ENCODE measurements at regions not wholly inside any gene's neighbourhood (a gene's known extent, or its start where the extent isn't known, plus 50 kb on each side); places are given as distances from the start of the nearest gene placed in this dataset.
A peak's percentile ranks its signal among the peaks of the same experiment; 100 is the strongest.

GRCh38 chr1:221940631-221941030 is 198.7 kb upstream of the DUSP10 start:
- H3K27ac Mint-ChIP-seq: peak overlapping the region; percentile 27
- intact Hi-C loops (cut with micrococcal nuclease): no loop called here
- no peaks in the 10 kb centered on the region for H3K27me3 Mint-ChIP-seq
- ChIA-PET POLR2A (interaction anchor here (0.5 to 2.3 kb wide), 3 partner anchors 59 to 792 kb away, joined by 3 to 25 read pairs (median 7); partner anchors contain the start of gene DUSP10), CTCF (interaction anchor here (1.7 kb wide), 1 partner anchor 197 kb away, joined by 6 read pairs; no protein-coding TSS in a partner anchor)
- TF ChIP-seq CTCF (IDR thresholded peaks at IDR 0.05): no peak
- peaks cover 13% of the 10 kb centered on the region for H3K9me3 Mint-ChIP-seq
- ATAC-seq (ENCODE audit: low read depth) (no peak), DNase-seq (no peak)
- H3K4me1 Mint-ChIP-seq: peaks cover 41% of the 10 kb centered on the region
- H3K4me3 Mint-ChIP-seq: no peak overlapping the region
- H3K36me3 Mint-ChIP-seq (ENCODE audit: low read depth): peaks cover 4% of the 10 kb centered on the region

- H3K4me1 Mint-ChIP-seq: peaks cover 41% of the 10 kb centered on the region
- ChIA-PET POLR2A (interaction anchor here (0.6 to 2.3 kb wide), 10 partner anchors 17 to 456 kb away, joined by 3 to 25 read pairs (median 5); partner anchors contain the start of gene DUSP10), CTCF (interaction anchor here (0.7 to 1.7 kb wide), 5 partner anchors 14 to 461 kb away, joined by 3 to 6 read pairs (median 4); no protein-coding TSS in a partner anchor)
- ATAC-seq (ENCODE audit: low read depth) (peak; percentile 95), DNase-seq (peak; percentile 49)
- no peaks in the 10 kb centered on the region for H3K27me3 Mint-ChIP-seq
- peak overlapping the region; percentile 66 for H3K4me3 Mint-ChIP-seq
- peak overlapping the region; percentile 79 for H3K27ac Mint-ChIP-seq
- intact Hi-C loops (cut with micrococcal nuclease): loop anchor here (1.0 to 2.0 kb wide), 7 partner anchors 51 to 227 kb away; partner anchors contain the start of gene DUSP10
- H3K9me3 Mint-ChIP-seq: peaks cover 6% of the 10 kb centered on the region
- peaks cover 4% of the 10 kb centered on the region for H3K36me3 Mint-ChIP-seq (ENCODE audit: low read depth)
- no peak for TF ChIP-seq CTCF (IDR thresholded peaks at IDR 0.05)
Measured at GRCh38 chr1:221939607-221940006, 197.7 kb upstream of the DUSP10 start.

GRCh38 chr1:221937155-221937953 is 195.5 kb upstream of the DUSP10 start:
- intact Hi-C loops (cut with micrococcal nuclease): no loop called here
- ATAC-seq (ENCODE audit: low read depth) (no peak), DNase-seq (no peak)
- Mint-ChIP-seq H3K27me3 (no peaks in the 10 kb centered on the region), H3K27ac (no peak overlapping the region), H3K4me1 (peaks cover 41% of the 10 kb centered on the region), H3K9me3 (peaks cover 4% of the 10 kb centered on the region), H3K4me3 (no peak overlapping the region), H3K36me3 (ENCODE audit: low read depth) (no peaks in the 10 kb centered on the region)
- ChIA-PET CTCF (no interaction called here), POLR2A (interaction anchor here (0.7 kb wide), 1 partner anchor 97 kb away, joined by 4 read pairs; no protein-coding TSS in a partner anchor)
- TF ChIP-seq CTCF (IDR thresholded peaks at IDR 0.05): no peak

GRCh38 chr1:221933814-221934213 is 191.9 kb upstream of the DUSP10 start:
- no peak overlapping the region for H3K4me3 Mint-ChIP-seq
- no peak overlapping the region for H3K27ac Mint-ChIP-seq
- no peak for TF ChIP-seq CTCF (IDR thresholded peaks at IDR 0.05)
- no peaks in the 10 kb centered on the region for H3K36me3 Mint-ChIP-seq (ENCODE audit: low read depth)
- H3K4me1 Mint-ChIP-seq: peaks cover 17% of the 10 kb centered on the region
- H3K27me3 Mint-ChIP-seq: no peaks in the 10 kb centered on the region
- ChIA-PET CTCF (interaction anchor here (0.7 kb wide), 1 partner anchor 86 kb away, joined by 4 read pairs; no protein-coding TSS in a partner anchor), POLR2A (no interaction called here)
- no peak for ATAC-seq (ENCODE audit: low read depth)
- no peak for DNase-seq
- intact Hi-C loops (cut with micrococcal nuclease): no loop called here
- peaks cover 11% of the 10 kb centered on the region for H3K9me3 Mint-ChIP-seq

- H3K9me3 Mint-ChIP-seq: peaks cover 7% of the 10 kb centered on the region
- H3K27ac Mint-ChIP-seq: no peak overlapping the region
- ChIA-PET POLR2A (no interaction called here), CTCF (no interaction called here)
- DNase-seq (no peak), ATAC-seq (ENCODE audit: low read depth) (no peak)
- H3K4me1 Mint-ChIP-seq: no peaks in the 10 kb centered on the region
- no peak for TF ChIP-seq CTCF (IDR thresholded peaks at IDR 0.05)
- intact Hi-C loops (cut with micrococcal nuclease): no loop called here
- no peak overlapping the region for H3K4me3 Mint-ChIP-seq
- H3K36me3 Mint-ChIP-seq (ENCODE audit: low read depth): no peaks in the 10 kb centered on the region
- H3K27me3 Mint-ChIP-seq: no peaks in the 10 kb centered on the region
Measured at GRCh38 chr1:221926441-221926840, 184.6 kb upstream of the DUSP10 start.
